ENCODE measurements at regions not wholly inside any gene's neighbourhood (a gene's known extent, or its start where the extent isn't known, plus 50 kb on each side); places are given as distances from the start of the nearest gene placed in this dataset.

DNA sequence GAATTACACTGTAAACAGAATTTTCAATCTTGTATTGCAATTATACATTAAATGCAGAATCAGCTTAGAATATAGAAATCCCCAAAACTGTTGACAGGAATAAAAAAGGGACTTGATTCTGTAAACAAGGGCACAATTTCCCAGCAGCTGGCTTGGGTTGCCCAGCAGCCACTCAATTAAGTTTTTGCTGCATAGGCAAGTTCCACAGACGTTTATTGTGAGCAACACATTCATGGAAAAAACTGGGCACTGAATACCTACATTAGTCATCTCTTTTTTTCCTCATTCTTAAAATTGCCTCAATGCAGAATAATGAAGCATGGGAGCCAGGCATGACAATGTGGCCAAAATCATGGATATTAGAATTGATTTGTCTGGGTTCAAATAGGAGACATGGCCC is 421.8 kb upstream of the ANO5 start:
- CTCF ChIA-PET = no interaction called here

DNA sequence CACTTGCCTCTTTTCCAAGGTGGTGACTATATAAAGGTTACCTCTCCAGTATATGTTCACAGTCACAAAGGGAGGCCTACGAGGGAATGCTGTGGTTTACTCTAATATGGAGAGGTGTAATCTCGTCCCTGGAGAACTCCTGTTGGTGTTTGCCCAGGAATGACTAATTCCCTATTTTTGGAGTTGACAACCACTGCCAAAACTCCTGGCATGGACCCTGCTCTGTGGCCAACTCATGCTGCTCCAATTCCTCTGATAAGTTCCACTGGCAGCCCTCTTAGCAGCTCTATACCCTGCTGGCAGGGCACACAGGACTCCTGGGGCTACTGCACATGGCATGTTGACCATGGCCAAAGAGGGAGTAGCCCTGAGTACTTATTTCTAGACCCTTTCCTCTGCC is 418.7 kb upstream of the ANO5 start:
- POLR2A ChIA-PET = no interaction called here
- CTCF ChIA-PET = interaction anchor here (0.9 kb wide), 1 partner anchor 12 kb away, joined by 4 read pairs; no protein-coding TSS in a partner anchor

More for the DNA sequence above, 421.8 kb upstream of the ANO5 start:
- TF ChIP-seq ZNF423 (tag by site-specific recombination; IDR thresholded peaks at IDR 0.05) = no peak
- POLR2A ChIA-PET = no interaction called here
- Histone ChIP-seq H3K9me3 (ENCODE audit: control insufficient read depth, insufficient read depth, low read depth, low read length) (no peaks in the 10 kb centered on the region), H3K4me1 (ENCODE audit: control insufficient read depth, insufficient read depth, low read length) (no peaks in the 10 kb centered on the region), H3K36me3 (ENCODE audit: control insufficient read depth in 2 of 2, insufficient read depth in 1 of 2, low read length in 2 of 2) (no peaks in the 10 kb centered on the region), H3K27ac (ENCODE audit: extremely low read depth, low read depth, low read length) (no peak overlapping the region), H3K4me3 (ENCODE audit: low read depth, low read length) (no peak overlapping the region)

DNA sequence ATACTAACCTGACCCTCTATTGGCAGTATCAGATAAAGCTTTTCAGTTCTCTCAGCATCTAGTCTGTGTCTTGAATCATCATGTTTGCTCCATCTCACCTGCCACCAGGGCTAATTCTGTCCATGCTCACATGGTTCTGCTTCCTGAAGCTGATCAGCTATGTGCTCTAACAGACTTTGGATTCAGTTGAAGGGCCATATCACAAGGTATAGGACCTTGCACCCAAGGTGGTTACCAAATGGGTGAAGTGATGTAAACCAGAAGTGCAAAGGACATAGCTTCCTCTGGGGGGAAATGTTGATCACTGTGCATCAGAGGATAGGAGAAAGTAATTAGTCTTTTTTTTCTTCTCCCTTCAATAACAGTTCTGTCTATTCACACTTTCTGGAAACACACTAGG is 417.0 kb upstream of the ANO5 start:
- ChIA-PET POLR2A (no interaction called here), CTCF (no interaction called here)
- Histone ChIP-seq H3K4me3 (ENCODE audit: low read depth, low read length) (no peak overlapping the region), H3K9me3 (ENCODE audit: control insufficient read depth, insufficient read depth, low read depth, low read length) (no peaks in the 10 kb centered on the region), H3K27ac (ENCODE audit: extremely low read depth, low read depth, low read length) (no peak overlapping the region), H3K36me3 (ENCODE audit: control insufficient read depth in 2 of 2, insufficient read depth in 1 of 2, low read length in 2 of 2) (no peaks in the 10 kb centered on the region), H3K4me1 (ENCODE audit: control insufficient read depth, insufficient read depth, low read length) (no peaks in the 10 kb centered on the region)
- TF ChIP-seq, protein P1, sequence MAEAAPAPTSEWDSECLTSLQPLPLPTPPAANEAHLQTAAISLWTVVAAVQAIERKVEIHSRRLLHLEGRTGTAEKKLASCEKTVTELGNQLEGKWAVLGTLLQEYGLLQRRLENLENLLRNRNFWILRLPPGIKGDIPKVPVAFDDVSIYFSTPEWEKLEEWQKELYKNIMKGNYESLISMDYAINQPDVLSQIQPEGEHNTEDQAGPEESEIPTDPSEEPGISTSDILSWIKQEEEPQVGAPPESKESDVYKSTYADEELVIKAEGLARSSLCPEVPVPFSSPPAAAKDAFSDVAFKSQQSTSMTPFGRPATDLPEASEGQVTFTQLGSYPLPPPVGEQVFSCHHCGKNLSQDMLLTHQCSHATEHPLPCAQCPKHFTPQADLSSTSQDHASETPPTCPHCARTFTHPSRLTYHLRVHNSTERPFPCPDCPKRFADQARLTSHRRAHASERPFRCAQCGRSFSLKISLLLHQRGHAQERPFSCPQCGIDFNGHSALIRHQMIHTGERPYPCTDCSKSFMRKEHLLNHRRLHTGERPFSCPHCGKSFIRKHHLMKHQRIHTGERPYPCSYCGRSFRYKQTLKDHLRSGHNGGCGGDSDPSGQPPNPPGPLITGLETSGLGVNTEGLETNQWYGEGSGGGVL (tag by site-specific recombination; IDR thresholded peaks at IDR 0.05) = no peak
- TF ChIP-seq ZFP37 (tag by site-specific recombination; IDR thresholded peaks at IDR 0.05) = no peak

More for the DNA sequence above, 418.7 kb upstream of the ANO5 start:
- H3K27ac ChIP-seq (ENCODE audit: extremely low read depth, low read depth, low read length) = no peak overlapping the region
- H3K4me3 ChIP-seq (ENCODE audit: low read depth, low read length) = no peak overlapping the region
- TF ChIP-seq ZNF274 (IDR thresholded peaks at IDR 0.05; ENCODE audit: low read length) (no peak), ZNF274 (tag by site-specific recombination; IDR thresholded peaks at IDR 0.05; ENCODE audit: borderline replicate concordance) (no peak), ZNF664 (tag by site-specific recombination; IDR thresholded peaks at IDR 0.05) (no peak), ZNF433 (tag by site-specific recombination; IDR thresholded peaks at IDR 0.05; ENCODE audit: low read depth) (no peak), ZNF404 (tag by site-specific recombination; IDR thresholded peaks at IDR 0.05) (no peak), GFI1B (tag by site-specific recombination; IDR thresholded peaks at IDR 0.05) (no peak), ZNF37A (tag by site-specific recombination; IDR thresholded peaks at IDR 0.05) (no peak), ZNF391 (tag by site-specific recombination; IDR thresholded peaks at IDR 0.05; ENCODE audit: borderline replicate concordance, low read depth) (no peak), ZNF600 (tag by site-specific recombination; IDR thresholded peaks at IDR 0.05) (no peak), ZNF214 (tag by site-specific recombination; IDR thresholded peaks at IDR 0.05; ENCODE audit: borderline replicate concordance) (no peak), ZNF155 (tag by site-specific recombination; IDR thresholded peaks at IDR 0.05) (no peak), ZNF555 (tag by site-specific recombination; conservative IDR thresholded peaks at IDR 0.05) (no peak), ZNF791 (tag by site-specific recombination; IDR thresholded peaks at IDR 0.05) (no peak)
- TF ChIP-seq, protein P2, sequence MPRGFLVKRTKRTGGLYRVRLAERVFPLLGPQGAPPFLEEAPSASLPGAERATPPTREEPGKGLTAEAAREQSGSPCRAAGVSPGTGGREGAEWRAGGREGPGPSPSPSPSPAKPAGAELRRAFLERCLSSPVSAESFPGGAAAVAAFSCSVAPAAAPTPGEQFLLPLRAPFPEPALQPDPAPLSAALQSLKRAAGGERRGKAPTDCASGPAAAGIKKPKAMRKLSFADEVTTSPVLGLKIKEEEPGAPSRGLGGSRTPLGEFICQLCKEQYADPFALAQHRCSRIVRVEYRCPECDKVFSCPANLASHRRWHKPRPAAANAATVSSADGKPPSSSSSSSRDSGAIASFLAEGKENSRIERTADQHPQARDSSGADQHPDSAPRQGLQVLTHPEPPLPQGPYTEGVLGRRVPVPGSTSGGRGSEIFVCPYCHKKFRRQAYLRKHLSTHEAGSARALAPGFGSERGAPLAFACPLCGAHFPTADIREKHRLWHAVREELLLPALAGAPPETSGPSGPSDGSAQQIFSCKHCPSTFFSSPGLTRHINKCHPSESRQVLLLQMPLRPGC (tag by site-specific recombination; IDR thresholded peaks at IDR 0.05) = no peak
- TF ChIP-seq, protein P3, sequence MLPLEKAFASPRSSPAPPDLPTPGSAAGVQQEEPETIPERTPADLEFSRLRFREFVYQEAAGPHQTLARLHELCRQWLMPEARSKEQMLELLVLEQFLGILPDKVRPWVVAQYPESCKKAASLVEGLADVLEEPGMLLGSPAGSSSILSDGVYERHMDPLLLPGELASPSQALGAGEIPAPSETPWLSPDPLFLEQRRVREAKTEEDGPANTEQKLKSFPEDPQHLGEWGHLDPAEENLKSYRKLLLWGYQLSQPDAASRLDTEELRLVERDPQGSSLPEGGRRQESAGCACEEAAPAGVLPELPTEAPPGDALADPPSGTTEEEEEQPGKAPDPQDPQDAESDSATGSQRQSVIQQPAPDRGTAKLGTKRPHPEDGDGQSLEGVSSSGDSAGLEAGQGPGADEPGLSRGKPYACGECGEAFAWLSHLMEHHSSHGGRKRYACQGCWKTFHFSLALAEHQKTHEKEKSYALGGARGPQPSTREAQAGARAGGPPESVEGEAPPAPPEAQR (tag by site-specific recombination; IDR thresholded peaks at IDR 0.05) = no peak
- H3K36me3 ChIP-seq (ENCODE audit: control insufficient read depth in 2 of 2, insufficient read depth in 1 of 2, low read length in 2 of 2) = no peaks in the 10 kb centered on the region
- no peaks in the 10 kb centered on the region for H3K4me1 ChIP-seq (ENCODE audit: control insufficient read depth, insufficient read depth, low read length)
- no peaks in the 10 kb centered on the region for H3K9me3 ChIP-seq (ENCODE audit: control insufficient read depth, insufficient read depth, low read depth, low read length)

Data from HEK293 (cell line).